SK-N-MC (cell line): ENCODE measurements at regions not wholly inside any gene's neighbourhood (a gene's known extent, or its start where the extent isn't known, plus 50 kb on each side); places are given as distances from the start of the nearest gene placed in this dataset.
"Not testable (repeated sequence)": the region's sequence is repeated elsewhere in the genome, so short reads cannot be mapped to it uniquely, and the experiment has no call there.

Experiments
- EZH2 ChIP-seq: fragments of 200-600 bp; sonication (generic); IDR thresholded peaks from one replicate; pipeline ENCODE4 v1.6.1; 2017; ENCODE audit warnings: antibody characterized with exemption
- POLR2AphosphoS5 ChIP-seq: IDR thresholded peaks from 2 replicates; pipeline ENCODE4 v1.6.1; 2012; ENCODE audit warnings: mild to moderate bottlenecking, low read depth, low read length, borderline replicate concordance

GRCh38 chr2:111329309-111329708, 208.6 kb downstream of the BCL2L11 start:
- not testable (repeated sequence) for TF ChIP-seq EZH2, POLR2AphosphoS5
